GM21529 (cell line): ENCODE measurements at regions not wholly inside any gene's neighbourhood (a gene's known extent, or its start where the extent isn't known, plus 50 kb on each side); places are given as distances from the start of the nearest gene placed in this dataset.

Source experiments
- ATAC-seq: cut with Tn5 transposase; IDR thresholded peaks from one replicate; pipeline ENCODE4 v1.9.1; 2021; ENCODE audit not compliant: unreplicated experiment

- no peak for ATAC-seq
Measured at GRCh38 chr9:20200581-20200980, 411.7 kb upstream of the SLC24A2 start.

- no peak for ATAC-seq
Measured at GRCh38 chr9:20199111-20199510, 410.3 kb upstream of the SLC24A2 start.

- ATAC-seq = no peak
Measured at GRCh38 chr9:20197976-20198685, 409.3 kb upstream of the SLC24A2 start.

- ATAC-seq = no peak
Measured at GRCh38 chr9:20191228-20191840, 402.5 kb upstream of the SLC24A2 start.

GRCh38 chr9:20189871-20190270 is 401.0 kb upstream of the SLC24A2 start:
- ATAC-seq = no peak

GRCh38 chr9:20188616-20189369 is 400.0 kb upstream of the SLC24A2 start:
- no peak for ATAC-seq

GRCh38 chr9:20187318-20187717 is 398.5 kb upstream of the SLC24A2 start:
- ATAC-seq = no peak

- no peak for ATAC-seq
Measured at GRCh38 chr9:20186823-20187222, 398.0 kb upstream of the SLC24A2 start.

GRCh38 chr9:20186231-20186630 is 397.4 kb upstream of the SLC24A2 start:
- ATAC-seq = no peak

- no peak for ATAC-seq
Measured at GRCh38 chr9:20184541-20184940, 395.7 kb upstream of the SLC24A2 start.

GRCh38 chr9:20178679-20179078 is 389.8 kb upstream of the SLC24A2 start:
- no peak for ATAC-seq

GRCh38 chr9:20178197-20178596 is 389.4 kb upstream of the SLC24A2 start:
- no peak for ATAC-seq

GRCh38 chr9:20170122-20170521 is 381.3 kb upstream of the SLC24A2 start:
- no peak for ATAC-seq

GRCh38 chr9:20152151-20152725 is 363.4 kb upstream of the SLC24A2 start:
- ATAC-seq = no peak

- ATAC-seq = no peak
Measured at GRCh38 chr9:20148416-20148815, 359.6 kb upstream of the SLC24A2 start.

GRCh38 chr9:20144197-20144596 is 355.4 kb upstream of the SLC24A2 start:
- ATAC-seq = no peak

- ATAC-seq = no peak
Measured at GRCh38 chr9:20139763-20140290, 351.0 kb upstream of the SLC24A2 start.

- no peak for ATAC-seq
Measured at GRCh38 chr9:20138841-20139240, 350.0 kb upstream of the SLC24A2 start.

- no peak for ATAC-seq
Measured at GRCh38 chr9:20138116-20138515, 349.3 kb upstream of the SLC24A2 start.

GRCh38 chr9:20137425-20137824 is 348.6 kb upstream of the SLC24A2 start:
- no peak for ATAC-seq

- no peak for ATAC-seq
Measured at GRCh38 chr9:20135119-20135697, 346.4 kb upstream of the SLC24A2 start.
